Lung (tissue), 11 donors: ENCODE measurements at regions not wholly inside any gene's neighbourhood (a gene's known extent, or its start where the extent isn't known, plus 50 kb on each side); places are given as distances from the start of the nearest gene placed in this dataset.

Source experiments
- ATAC-seq: fragments of 200-7000 bp; cut with Tn5 transposase; one replicate; pipeline ENCODE4 v1.9.1; 2020; ENCODE audit warnings: moderate number of reproducible peaks; ENCODE audit not compliant: insufficient read depth, low FRiP score
- DNase-seq, 3 donors: peaks; one replicate each; pipeline ENCODE4 v3.0.0-alpha.2; 2013 to 2017
- H3K27ac ChIP-seq, 2 donors: one replicate each; pipeline ENCODE4 v1.5.1; 2013; ENCODE audit warnings: mild to moderate bottlenecking in 2 of 2, moderate library complexity in 2 of 2, control low read depth in 1 of 2, inconsistent platforms in 1 of 2, low read depth in 1 of 2, low read length in 1 of 2
- H3K27me3 ChIP-seq, 3 donors: one replicate each; pipeline ENCODE4 v1.5.1; 2013; ENCODE audit warnings: low read length in 2 of 3; ENCODE audit not compliant: control insufficient read depth in 3 of 3, insufficient read depth in 3 of 3
- H3K36me3 ChIP-seq, 4 donors: one replicate each; pipeline ENCODE4 v1.5.1; 2013; ENCODE audit warnings: low read length in 4 of 4, mild to moderate bottlenecking in 1 of 4, moderate library complexity in 1 of 4; ENCODE audit not compliant: control insufficient read depth in 4 of 4, insufficient read depth in 4 of 4
- H3K4me1 ChIP-seq, 5 donors: one replicate each; pipeline ENCODE4 v1.5.1; 2013; ENCODE audit warnings: low read length in 5 of 5, mild to moderate bottlenecking in 2 of 5, moderate library complexity in 1 of 5; ENCODE audit not compliant: control insufficient read depth in 5 of 5, insufficient read depth in 5 of 5
- H3K4me3 ChIP-seq: one replicate; pipeline ENCODE4 v1.5.1; 2013; ENCODE audit warnings: mild to moderate bottlenecking, control low read depth, moderate library complexity
- H3K9ac ChIP-seq, 2 donors: one replicate each; pipeline ENCODE4 v1.5.1; 2013; ENCODE audit warnings: low read length in 2 of 2, control low read depth in 1 of 2; ENCODE audit not compliant: insufficient read depth in 1 of 2
- H3K9me3 ChIP-seq, 4 donors: one replicate each; pipeline ENCODE4 v1.5.1; 2013; ENCODE audit warnings: low read length in 3 of 4, mild to moderate bottlenecking in 1 of 4, moderate library complexity in 1 of 4; ENCODE audit not compliant: control insufficient read depth in 4 of 4, insufficient read depth in 3 of 4
- CTCF ChIP-seq: IDR thresholded peaks from 2 replicates; pipeline ENCODE4 v1.5.1; 2012; ENCODE audit warnings: mild to moderate bottlenecking; ENCODE audit errors: control extremely low read depth, extremely low read depth
- WGBS, 2 donors: extraction: QIAGEN DNeasy Blood & Tissue Kit; methylation state at CpG; one replicate each; pipeline ENCODE4 v1.1.7; 2013; 5-methylcytosine and 5-hydroxymethylcytosine counted together
- donor health status: control.
- donor health status: control.
- donor health status: Bipolar disorder and iron deficiency.
- donor health status: healthy.
- donor health status: DM: yes; HTN: yes; CAD: no.

GRCh38 chr13:97570442-97570841, 136.5 kb downstream of the RAP2A start:
- no peak overlapping the region for H3K4me3 ChIP-seq
- H3K36me3 ChIP-seq: no peaks in the 10 kb centered on the region
- no peaks in the 10 kb centered on the region for H3K9me3 ChIP-seq
- no peak overlapping the region for H3K9ac ChIP-seq
- WGBS, 2 donors: 62 to 71% methylated on average over 3 of the region's 3 CpGs
- no peaks in the 10 kb centered on the region for H3K27me3 ChIP-seq
- peaks cover 0 to 14% (median 2%) of the 10 kb centered on the region in 5 donors for H3K4me1 ChIP-seq
- H3K27ac ChIP-seq: no peak overlapping the region
- ATAC-seq (no peak), DNase-seq (no peak)
- TF ChIP-seq CTCF: no peak

GRCh38 chr13:97573011-97573410, 139.0 kb downstream of the RAP2A start:
- H3K36me3 ChIP-seq: no peaks in the 10 kb centered on the region
- DNase-seq: no peak
- no peak for ATAC-seq
- WGBS, 2 donors: 87 to 91% methylated on average over 1 of the region's 1 CpG
- no peak overlapping the region for H3K27ac ChIP-seq
- no peaks in the 10 kb centered on the region for H3K9me3 ChIP-seq
- no peaks in the 10 kb centered on the region for H3K27me3 ChIP-seq
- no peak overlapping the region for H3K4me3 ChIP-seq
- TF ChIP-seq CTCF: no peak
- H3K9ac ChIP-seq: no peak overlapping the region
- peaks cover 0 to 14% (median 0%) of the 10 kb centered on the region in 5 donors for H3K4me1 ChIP-seq

GRCh38 chr13:97574926-97575325, 141.0 kb downstream of the RAP2A start:
- no peaks in the 10 kb centered on the region for H3K27me3 ChIP-seq
- no peak overlapping the region for H3K27ac ChIP-seq
- H3K4me1 ChIP-seq: peaks cover 0 to 12% (median 0%) of the 10 kb centered on the region in 5 donors
- no peak overlapping the region for H3K9ac ChIP-seq
- no peaks in the 10 kb centered on the region for H3K9me3 ChIP-seq
- 70 to 76% methylated on average over 5 of the region's 5 CpGs for WGBS, 2 donors
- no peak overlapping the region for H3K4me3 ChIP-seq
- ATAC-seq (no peak), DNase-seq (peak; percentile 20 to 40 (median 37))
- no peak for TF ChIP-seq CTCF
- H3K36me3 ChIP-seq: no peaks in the 10 kb centered on the region

- Histone ChIP-seq H3K9ac (no peak overlapping the region), H3K9me3 (no peaks in the 10 kb centered on the region), H3K36me3 (no peaks in the 10 kb centered on the region), H3K27ac (no peak overlapping the region), H3K27me3 (no peaks in the 10 kb centered on the region), H3K4me3 (no peak overlapping the region), H3K4me1 (peaks cover 0 to 4% (median 0%) of the 10 kb centered on the region in 5 donors)
- DNase-seq: no peak
- no peak for TF ChIP-seq CTCF
- ATAC-seq: no peak
- WGBS, 2 donors: 85 to 89% methylated on average over 2 of the region's 2 CpGs
These were observed 143.1 kb downstream of the RAP2A start for GRCh38 chr13:97577026-97577425.
